HG03159 (cell line): ENCODE measurements at regions not wholly inside any gene's neighbourhood (a gene's known extent, or its start where the extent isn't known, plus 50 kb on each side); places are given as distances from the start of the nearest gene placed in this dataset.
"Not testable (repeated sequence)": the region's sequence is repeated elsewhere in the genome, so short reads cannot be mapped to it uniquely, and the experiment has no call there.

ENCODE experiments used
- ATAC-seq: cut with Tn5 transposase; IDR thresholded peaks from one replicate; pipeline ENCODE4 v1.9.1; 2021; ENCODE audit warnings: mild to moderate bottlenecking, moderate library complexity; ENCODE audit not compliant: unreplicated experiment

DNA sequence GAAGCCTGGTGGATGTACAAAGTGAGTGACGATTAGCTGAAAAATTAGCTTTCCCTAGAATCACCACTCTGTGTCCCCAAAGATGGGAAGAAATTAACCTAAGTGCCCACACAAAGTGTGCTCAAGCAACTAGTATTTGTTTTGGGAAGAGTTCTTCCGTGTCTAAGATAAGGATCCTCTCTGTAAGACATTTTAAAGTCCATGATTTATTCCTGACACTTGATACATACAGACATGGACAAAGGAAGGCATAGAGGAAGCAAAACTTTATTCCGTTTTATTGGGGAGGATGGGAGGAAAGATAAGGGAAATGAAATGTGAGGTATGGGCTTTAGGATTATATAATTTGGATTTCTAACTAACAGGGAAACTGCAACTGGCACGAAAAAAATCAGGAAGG, 1772.6 kb downstream of the EFNA5 start:
- ATAC-seq: no peak

GRCh38 chr5:105885266-105885665, 1785.5 kb downstream of the EFNA5 start:
- ATAC-seq: no peak

- ATAC-seq: no peak
Measured at GRCh38 chr5:105882956-105883481, 1787.7 kb downstream of the EFNA5 start.

GRCh38 chr5:105878402-105878801, 1792.3 kb downstream of the EFNA5 start:
- no peak for ATAC-seq

DNA sequence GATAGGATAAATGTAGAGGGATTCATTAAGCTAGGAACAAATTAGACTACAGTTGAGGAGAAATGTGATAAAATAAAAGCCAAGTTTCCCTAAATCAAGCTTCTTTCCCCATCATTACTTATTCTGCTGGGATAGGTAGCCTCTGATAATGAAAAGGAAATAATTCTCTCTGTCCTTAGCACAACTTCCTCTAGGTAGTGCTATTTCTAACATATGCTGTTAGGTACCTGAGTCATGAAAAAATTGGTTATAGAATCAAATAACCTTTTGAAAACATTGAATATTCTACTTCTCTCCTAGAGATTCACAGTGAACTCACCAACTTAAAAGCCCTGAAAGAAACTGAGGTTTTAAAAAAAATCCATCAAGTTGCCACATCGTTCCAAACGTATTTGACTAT, 1793.1 kb downstream of the EFNA5 start:
- ATAC-seq: no peak

DNA sequence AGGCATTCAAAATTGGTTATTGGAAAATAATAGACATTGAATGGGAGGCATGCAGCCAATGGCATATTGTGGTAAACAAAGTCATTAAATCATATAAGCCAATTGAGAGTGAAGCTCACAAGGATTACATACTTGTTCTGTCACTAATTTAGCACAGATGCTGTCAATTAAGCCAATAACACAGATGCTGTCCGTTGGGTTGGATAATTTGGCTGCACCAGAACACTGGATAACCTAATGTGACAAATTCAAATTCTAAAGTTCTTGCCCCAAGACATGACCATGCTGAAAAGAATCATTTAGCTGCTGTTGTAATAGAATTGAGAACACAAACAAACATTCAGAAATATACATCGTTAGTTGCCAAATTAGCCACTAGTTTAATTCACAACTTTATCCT, 1796.4 kb downstream of the EFNA5 start:
- no peak for ATAC-seq

DNA sequence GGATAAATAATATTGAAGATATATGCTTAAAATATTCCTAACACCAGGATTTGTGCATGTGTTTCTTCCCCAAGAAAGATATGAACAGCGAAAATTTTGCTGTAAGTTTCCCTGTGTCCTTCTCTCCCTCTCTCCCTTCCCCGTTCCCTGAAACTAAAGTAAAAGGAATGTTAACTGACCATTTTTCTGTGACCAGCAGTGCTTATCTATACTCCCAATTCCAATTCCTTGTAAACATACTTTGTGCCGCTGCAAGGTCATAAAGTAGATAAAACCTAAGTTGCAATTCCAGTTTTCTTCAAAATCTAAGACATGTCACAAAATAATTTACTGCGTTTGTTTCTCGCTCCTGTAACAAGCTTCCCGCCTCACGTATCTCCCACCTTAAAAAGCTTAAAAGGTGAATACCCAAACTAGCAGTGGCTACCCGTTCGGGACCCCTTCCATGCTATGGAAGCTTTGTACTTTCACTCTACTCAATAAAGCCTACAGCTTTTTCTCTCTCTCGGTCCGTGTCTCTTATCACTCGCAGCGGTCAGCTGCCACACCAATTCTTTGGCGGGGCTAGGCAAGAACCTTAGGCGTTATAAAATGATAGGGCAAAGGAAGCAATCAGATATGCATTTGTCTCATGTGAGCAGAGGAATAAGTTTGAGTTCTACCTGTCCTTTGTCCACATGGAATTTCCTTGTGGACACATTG, 1798.0 kb downstream of the EFNA5 start:
- ATAC-seq: no peak

DNA sequence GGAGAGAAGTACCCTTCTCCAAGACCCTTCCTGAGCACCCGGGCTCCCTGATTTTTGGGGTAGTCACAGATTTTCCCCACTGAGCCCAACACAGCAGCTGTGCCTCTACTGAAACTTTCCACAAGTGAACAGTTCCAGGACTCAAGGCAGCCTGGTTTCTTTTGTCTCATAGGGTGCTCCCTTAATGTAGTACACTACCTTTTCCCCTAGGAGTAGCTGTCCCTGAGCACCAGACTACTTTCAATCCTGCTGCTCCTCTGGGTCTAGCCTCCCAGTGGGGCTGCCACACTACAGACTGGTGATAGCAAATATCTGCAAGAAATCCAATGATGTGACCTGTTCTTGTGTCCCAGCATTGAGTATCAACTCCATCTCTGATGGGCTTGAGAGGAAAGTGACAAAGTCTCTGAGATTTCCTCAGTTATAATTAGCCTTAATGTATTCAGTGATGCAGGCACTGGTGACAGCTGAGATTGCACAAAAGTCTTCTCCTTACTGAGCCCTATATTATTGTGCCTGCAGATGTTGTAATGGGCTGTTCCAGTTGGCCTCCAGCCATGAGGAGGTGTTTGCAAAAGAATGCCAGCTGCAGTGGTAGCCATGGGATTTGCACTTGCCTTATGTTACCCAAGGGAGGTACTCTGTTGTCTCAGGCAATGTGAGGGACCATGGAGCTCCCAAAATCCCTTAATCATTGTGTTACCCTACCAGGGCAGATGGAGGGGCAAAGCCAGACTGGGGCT, 1802.5 kb downstream of the EFNA5 start:
- no peak for ATAC-seq

DNA sequence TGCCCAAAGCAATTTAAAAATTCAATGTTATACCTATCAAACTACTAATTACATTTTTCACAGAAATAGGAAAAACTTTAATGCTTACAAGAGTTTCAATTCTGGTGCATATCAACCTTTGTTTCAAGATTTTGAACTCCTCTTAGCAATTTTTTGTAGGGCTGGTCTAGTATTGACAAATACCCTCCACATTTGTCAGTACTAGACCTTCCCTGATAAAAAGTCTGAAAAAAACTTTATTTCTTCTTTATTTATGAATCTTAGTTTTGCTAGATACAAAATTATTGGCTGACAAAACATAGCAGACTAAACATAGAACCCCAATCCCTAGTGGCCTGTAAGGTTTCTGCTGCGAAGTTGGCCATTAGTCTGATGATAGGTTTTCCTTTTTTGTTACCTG, 1804.9 kb downstream of the EFNA5 start:
- no peak for ATAC-seq

DNA sequence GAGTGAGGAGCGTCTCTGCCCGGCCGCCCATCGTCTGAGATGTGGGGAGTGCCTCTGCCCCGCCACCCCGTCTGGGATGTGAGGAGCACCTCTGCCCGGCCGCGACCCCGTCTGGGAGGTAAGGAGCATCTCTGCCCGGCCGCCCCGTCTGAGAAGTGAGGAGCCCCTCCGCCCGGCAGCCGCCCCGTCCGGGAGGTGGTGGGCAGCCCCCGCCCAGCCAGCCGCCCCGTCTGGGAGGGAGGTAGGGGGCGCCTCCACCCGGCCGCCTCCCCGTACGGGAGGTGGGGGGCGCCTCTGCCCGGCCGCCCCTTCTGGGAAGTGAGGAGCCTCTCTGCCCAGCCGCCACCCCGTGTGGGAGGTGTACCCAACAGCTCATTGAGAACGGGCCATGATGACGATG, 1811.4 kb downstream of the EFNA5 start:
- not testable (repeated sequence) for ATAC-seq

DNA sequence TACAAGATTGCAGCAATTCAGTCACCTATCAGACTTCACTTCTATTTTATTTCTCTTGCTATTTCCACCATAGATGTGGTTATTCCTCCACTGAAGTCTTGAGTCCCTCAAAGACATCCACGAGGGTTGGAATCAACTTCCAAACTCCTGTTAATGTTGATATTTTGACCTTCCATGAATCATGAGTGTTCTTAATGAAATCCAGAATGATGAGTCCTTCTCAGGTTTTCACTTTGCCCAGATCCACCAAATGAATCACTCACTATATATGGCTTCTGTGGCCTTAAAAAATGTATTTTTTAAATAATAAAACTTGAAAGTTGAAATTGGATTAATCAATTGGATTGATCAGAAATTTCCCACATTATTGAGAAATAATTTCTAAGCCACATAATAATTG, 1821.0 kb downstream of the EFNA5 start:
- no peak for ATAC-seq

GRCh38 chr5:105840800-105841199, 1829.9 kb downstream of the EFNA5 start:
- no peak for ATAC-seq

DNA sequence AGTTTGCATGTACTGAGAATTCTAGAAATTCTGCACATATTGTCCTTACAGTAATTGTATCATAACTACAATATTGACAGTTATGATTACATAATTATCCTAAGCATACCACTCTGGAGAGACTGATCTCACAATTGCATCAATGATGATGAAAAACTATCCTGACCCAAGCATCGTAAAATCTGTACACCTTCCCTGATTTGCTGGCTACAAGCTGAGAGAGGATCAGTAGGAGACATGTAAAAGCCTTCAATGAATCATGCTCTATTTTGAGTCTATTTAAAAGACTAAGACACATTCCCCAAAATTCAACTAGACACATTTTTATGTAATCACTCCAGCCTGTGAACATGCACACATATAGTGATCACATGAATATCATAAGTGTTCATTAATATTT, 1833.8 kb downstream of the EFNA5 start:
- ATAC-seq: no peak

- ATAC-seq: no peak
Measured at GRCh38 chr5:105836268-105836667, 1834.5 kb downstream of the EFNA5 start.

- ATAC-seq: no peak
Measured at GRCh38 chr5:105828821-105829220, 1841.9 kb downstream of the EFNA5 start.

DNA sequence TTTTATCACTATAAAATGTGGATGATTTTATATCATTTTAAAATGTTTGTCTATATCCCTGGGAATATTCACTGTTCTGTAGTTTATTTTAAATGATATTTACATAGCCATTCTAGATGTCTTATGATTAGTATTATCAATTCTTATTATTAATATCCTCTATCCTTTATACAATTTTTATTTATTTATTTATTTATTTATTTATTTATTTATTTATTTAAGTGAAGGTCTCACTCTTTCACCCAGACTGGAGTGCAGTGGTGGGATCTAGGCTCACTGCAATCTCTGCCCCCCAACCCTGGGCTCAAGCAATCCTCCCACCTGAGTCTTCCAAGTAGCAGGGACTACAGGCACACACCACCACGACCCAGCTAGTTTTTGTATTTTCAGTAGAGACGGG, 1848.9 kb downstream of the EFNA5 start:
- ATAC-seq: no peak

- ATAC-seq: no peak
Measured at GRCh38 chr5:105817914-105818313, 1852.8 kb downstream of the EFNA5 start.

- ATAC-seq: no peak
Measured at GRCh38 chr5:105817416-105817815, 1853.3 kb downstream of the EFNA5 start.

- no peak for ATAC-seq
Measured at GRCh38 chr5:105816961-105817360, 1853.8 kb downstream of the EFNA5 start.

DNA sequence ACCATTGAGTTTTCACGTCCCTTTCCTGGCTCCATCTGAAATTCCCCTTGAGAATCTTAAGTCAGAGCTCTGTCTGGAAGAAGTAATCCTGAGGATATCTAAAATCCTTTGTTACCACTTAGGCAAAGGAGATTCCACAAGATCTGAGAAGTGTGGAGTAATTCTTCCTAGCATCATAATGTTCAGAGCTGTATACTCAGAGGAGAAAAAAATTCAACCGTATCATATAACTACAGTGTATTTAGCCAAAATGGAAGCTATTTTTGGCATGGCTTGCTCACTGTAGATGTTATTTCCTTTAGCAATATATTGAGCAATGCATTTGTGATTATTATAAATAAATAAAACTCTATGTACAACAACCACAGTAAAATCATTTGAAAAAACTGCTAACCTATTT, 1858.4 kb downstream of the EFNA5 start:
- ATAC-seq: no peak

DNA sequence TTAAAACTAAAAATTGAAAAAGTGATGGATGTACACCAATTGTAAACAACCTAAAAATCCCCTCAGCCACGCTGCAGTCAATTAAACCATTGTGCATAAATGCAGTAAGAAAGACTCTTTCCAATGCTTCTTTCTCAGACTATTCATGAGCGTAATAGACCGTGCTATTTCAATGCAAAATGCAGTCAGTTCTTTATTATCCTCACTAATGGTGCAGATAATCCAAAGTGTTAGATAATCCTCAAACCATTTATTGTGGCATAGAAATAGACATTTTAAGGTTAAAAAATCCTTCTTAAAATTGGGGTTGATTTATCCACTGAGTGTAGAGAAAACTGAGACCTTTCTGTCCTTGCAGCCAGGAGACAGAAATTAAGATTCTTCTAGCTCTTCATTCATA, 1862.8 kb downstream of the EFNA5 start:
- no peak for ATAC-seq

GRCh38 chr5:105807290-105807689, 1863.4 kb downstream of the EFNA5 start:
- no peak for ATAC-seq
